SK-N-SH (cell line): ENCODE measurements at regions not wholly inside any gene's neighbourhood (a gene's known extent, or its start where the extent isn't known, plus 50 kb on each side); places are given as distances from the start of the nearest gene placed in this dataset.

Experiments used
- CTCF ChIA-PET: fragments of 300-600, 350-600 bp; formaldehyde crosslinking; extraction: SDS; loops from one replicate; lab custom pipeline; 2021; lab: Yijun Ruan, JAX
- POLR2A ChIA-PET: fragments of 350-600 bp; sonication (Branson Sonifier 250); formaldehyde crosslinking; extraction: SDS; loops from one replicate; lab custom pipeline; 2020; ENCODE audit warnings: antibody characterized with exemption, inconsistent platforms; lab: Yijun Ruan, JAX
- DNase-seq: peaks from one replicate; pipeline ENCODE4 v3.0.0; 2012
- H2AFZ ChIP-seq: fragments of 200-600 bp; sonication (generic); 2 replicates; pipeline ENCODE4 v1.8.1; 2016; ENCODE audit warnings: antibody characterized with exemption, mild to moderate bottlenecking, low read depth
- H3F3A ChIP-seq: fragments of 200-600 bp; sonication (generic); replicated peaks from 2 replicates; pipeline ENCODE3; 2016; ENCODE audit warnings: antibody characterized with exemption, mild to moderate bottlenecking; ENCODE audit not compliant: insufficient read depth
- H3K27ac ChIP-seq, 2 experiments: fragments of 200-500 bp in 1 of 2; fragments of 200-600 bp in 1 of 2; sonication (Bioruptor generic) in 1 of 2; sonication (generic), shearing (Covaris generic) in 1 of 2; 2 replicates each; pipeline versions ENCODE4 v1.5.1 to v1.6.1; 2014 to 2016; ENCODE audit warnings: low read depth in 2 of 2, inconsistent platforms in 1 of 2, low read length in 1 of 2, mild to moderate bottlenecking in 1 of 2, mixed read lengths in 1 of 2
- H3K27me3 ChIP-seq: fragments of 200-600 bp; sonication (generic), shearing (Covaris generic); 2 replicates; pipeline ENCODE4 v1.6.1; 2016; ENCODE audit warnings: mixed run types; ENCODE audit not compliant: insufficient read depth
- H3K36me3 ChIP-seq, 2 experiments: fragments of 200-500 bp in 1 of 2; fragments of 200-600 bp in 1 of 2; sonication (Bioruptor generic) in 1 of 2; sonication (generic) in 1 of 2; replicated peaks in 1 of 2; 2 replicates each; pipeline versions ENCODE3 to v1.5.1; 2014 to 2016; ENCODE audit warnings: low read length in 1 of 2, mild to moderate bottlenecking in 1 of 2; ENCODE audit not compliant: insufficient read depth in 2 of 2, control insufficient read depth in 1 of 2
- H3K4me1 ChIP-seq, 2 experiments: fragments of 200-500 bp in 1 of 2; fragments of 200-600 bp in 1 of 2; sonication (Bioruptor generic) in 1 of 2; sonication (generic), shearing (Covaris generic) in 1 of 2; 2 replicates each; pipeline versions ENCODE4 v1.5.1 to v1.6.1; 2014 to 2016; ENCODE audit warnings: low read depth in 1 of 2, low read length in 1 of 2, mixed run types in 1 of 2; ENCODE audit not compliant: insufficient read depth in 2 of 2, control insufficient read depth in 1 of 2
- H3K4me2 ChIP-seq: fragments of 200-600 bp; sonication (generic), shearing (Covaris generic); 2 replicates; pipeline ENCODE4 v1.6.1; 2017; ENCODE audit warnings: mixed run types
- H3K4me3 ChIP-seq, 2 experiments: fragments of 200-500 bp in 1 of 2; fragments of 200-600 bp in 1 of 2; sonication (Bioruptor generic) in 1 of 2; sonication (generic), shearing (Covaris generic) in 1 of 2; 2 replicates each; pipeline versions ENCODE4 v1.5.1 to v1.8.1; 2014 to 2016; ENCODE audit warnings: low read depth in 2 of 2, inconsistent platforms in 1 of 2, low read length in 1 of 2, mild to moderate bottlenecking in 1 of 2, mixed read lengths in 1 of 2, moderate library complexity in 1 of 2
- H3K79me2 ChIP-seq: fragments of 200-600 bp; sonication (generic); 2 replicates; pipeline ENCODE4 v1.8.1; 2017; ENCODE audit warnings: mild to moderate bottlenecking; ENCODE audit not compliant: insufficient read depth
- H3K9ac ChIP-seq: fragments of 200-600 bp; sonication (generic); 2 replicates; pipeline ENCODE4 v1.6.1; 2017; ENCODE audit warnings: mixed run types
- H3K9me2 ChIP-seq: fragments of 200-600 bp; sonication (generic); 2 replicates; pipeline ENCODE4 v1.6.1; 2017; ENCODE audit warnings: mixed run types
- H3K9me3 ChIP-seq: fragments of 200-600 bp; sonication (generic); 2 replicates; pipeline ENCODE4 v1.6.1; 2017; ENCODE audit warnings: mixed run types, mild to moderate bottlenecking, moderate library complexity
- H4K20me1 ChIP-seq: fragments of 200-600 bp; sonication (generic); 2 replicates; pipeline ENCODE4 v1.6.1; 2017; ENCODE audit warnings: mild to moderate bottlenecking, mixed run types; ENCODE audit not compliant: insufficient read depth
- CTCF ChIP-seq: fragments of 200-600 bp; sonication (generic); IDR thresholded peaks from 2 replicates; pipeline ENCODE4 v1.6.1; 2017; ENCODE audit warnings: antibody characterized with exemption, mild to moderate bottlenecking, moderate library complexity
- EP300 ChIP-seq, 2 experiments: IDR thresholded peaks; 2 replicates each; pipeline versions ENCODE4 v1.4.0 to v1.6.1; 2012; ENCODE audit warnings: borderline replicate concordance in 1 of 2, low read depth in 1 of 2, low read length in 1 of 2
- EZH2phosphoT487 ChIP-seq: fragments of 200-600 bp; sonication (generic); IDR thresholded peaks from 2 replicates; pipeline ENCODE4 v1.6.1; 2017; ENCODE audit warnings: low read depth, mixed run types, mild to moderate bottlenecking, antibody characterized with exemption, moderate library complexity, borderline replicate concordance
- IRF3 ChIP-seq: fragments of 150-350 bp; IDR thresholded peaks from 2 replicates; pipeline ENCODE4 v1.6.1; 2016; ENCODE audit warnings: mild to moderate bottlenecking, low read depth, low read length
- JUND ChIP-seq: IDR thresholded peaks from 2 replicates; pipeline ENCODE4 v1.4.0; 2012
- MEF2A ChIP-seq: IDR thresholded peaks from 2 replicates; pipeline ENCODE4 v1.4.0; 2012; ENCODE audit warnings: low read depth, borderline replicate concordance
- NRF1 ChIP-seq: IDR thresholded peaks from 2 replicates; pipeline ENCODE4 v1.6.1; 2012; ENCODE audit warnings: low read depth, mild to moderate bottlenecking, low read length
- PBX3 ChIP-seq: IDR thresholded peaks from 2 replicates; pipeline ENCODE4; 2012
- POLR2AphosphoS5 ChIP-seq: IDR thresholded peaks from 2 replicates; pipeline ENCODE4 v1.6.1; 2012; ENCODE audit warnings: low read depth, low read length
- REST ChIP-seq: IDR thresholded peaks from 2 replicates; pipeline ENCODE4 v1.6.1; 2012; ENCODE audit warnings: mild to moderate bottlenecking, low read depth, low read length, moderate library complexity
- RFX5 ChIP-seq: IDR thresholded peaks from 2 replicates; pipeline ENCODE4 v1.6.1; 2012; ENCODE audit warnings: mild to moderate bottlenecking, improper control_type of control experiment, low read length
- TEAD4 ChIP-seq: IDR thresholded peaks from 2 replicates; pipeline ENCODE4 v1.4.0; 2012; ENCODE audit warnings: mild to moderate bottlenecking, borderline replicate concordance; ENCODE audit not compliant: insufficient read depth
- WGBS: methylation state at CpG from one replicate; pipeline ENCODE4 v1.1.6; 2017; ENCODE audit warnings: low lambda C conversion rate; 5-methylcytosine and 5-hydroxymethylcytosine counted together

- Histone ChIP-seq H3K9ac (no peak overlapping the region), H3K4me1 (no peaks in the 10 kb centered on the region), H3K79me2 (no peaks in the 10 kb centered on the region), H3K4me3 (no peak overlapping the region), H2AFZ (no peak overlapping the region), H3K36me3 (no peaks in the 10 kb centered on the region), H3K4me2 (no peak overlapping the region), H4K20me1 (no peaks in the 10 kb centered on the region), H3K27ac (no peak overlapping the region), H3K27me3 (no peaks in the 10 kb centered on the region), H3F3A (no peaks in the 10 kb centered on the region), H3K9me3 (no peaks in the 10 kb centered on the region; the same call in 1 of the 2 replicates), H3K9me2 (no peaks in the 10 kb centered on the region)
- TF ChIP-seq PBX3 (no peak), MEF2A (no peak), POLR2AphosphoS5 (no peak), JUND (no peak), CTCF (no peak), REST (no peak), EZH2phosphoT487 (no peak), EP300 (IDR thresholded peaks at IDR 0.05; ENCODE audit: borderline replicate concordance in 1 of 2, low read depth in 1 of 2, low read length in 1 of 2) (no peak), RFX5 (no peak), NRF1 (no peak), IRF3 (no peak), TEAD4 (no peak)
- WGBS, result 13% methylated on average over 8 of the region's 8 CpGs
- POLR2A ChIA-PET, result no interaction called here
- CTCF ChIA-PET, result interaction anchor here (0.8 kb wide), 1 partner anchor 21 kb away, joined by 3 read pairs; no protein-coding TSS in a partner anchor
- DNase-seq, result no peak
Measured at GRCh38 chr12:127893895-127894609, 372.9 kb upstream of the TMEM132C start.
